H1 (cell line): ENCODE measurements at regions not wholly inside any gene's neighbourhood (a gene's known extent, or its start where the extent isn't known, plus 50 kb on each side); places are given as distances from the start of the nearest gene placed in this dataset.

Source experiments
- CHD1 ChIP-seq: IDR thresholded peaks from 2 replicates; pipeline ENCODE4 v1.6.1; 2012; ENCODE audit warnings: low read depth, low read length, improper control_type of control experiment
- CHD2 ChIP-seq: IDR thresholded peaks from 2 replicates; pipeline ENCODE4 v1.6.1; 2012; ENCODE audit warnings: low read length, improper control_type of control experiment
- EZH2 ChIP-seq: fragments of 200-600 bp; sonication (generic); IDR thresholded peaks from 2 replicates; pipeline ENCODE4 v1.7.1; 2012; ENCODE audit warnings: low read depth, mild to moderate bottlenecking, moderate library complexity, low read length, inconsistent platforms; ENCODE audit not compliant: severe bottlenecking
- GTF2F1 ChIP-seq: IDR thresholded peaks from 2 replicates; pipeline ENCODE4 v1.6.1; 2012; ENCODE audit warnings: low read depth, low read length, improper control_type of control experiment, borderline replicate concordance
- JUN ChIP-seq: IDR thresholded peaks from 2 replicates; pipeline ENCODE4 v1.6.1; 2011; ENCODE audit warnings: low read depth, mild to moderate bottlenecking, improper control_type of control experiment, low read length
- JUND ChIP-seq: IDR thresholded peaks from 2 replicates; pipeline ENCODE4 v1.6.1; 2011; ENCODE audit warnings: mild to moderate bottlenecking, improper control_type of control experiment, low read length
- KDM1A ChIP-seq: fragments of 200-600, 300-600 bp; sonication (generic); IDR thresholded peaks from 2 replicates; pipeline ENCODE4 v1.7.1; 2016; ENCODE audit warnings: mild to moderate bottlenecking, low read length, borderline replicate concordance
- POLR2A ChIP-seq, 2 experiments: IDR thresholded peaks; 1 replicate in 1 of 2; 2 replicates in 1 of 2; pipeline ENCODE4 v1.6.1; 2011; ENCODE audit warnings: low read depth in 2 of 2, low read length in 2 of 2, mild to moderate bottlenecking in 2 of 2; ENCODE audit errors: control extremely low read depth in 1 of 2
- POLR2AphosphoS5 ChIP-seq: IDR thresholded peaks from 2 replicates; pipeline ENCODE4 v1.6.1; 2011; ENCODE audit warnings: low read depth, low read length
- RXRA ChIP-seq: IDR thresholded peaks from 2 replicates; pipeline ENCODE4 v1.6.1; 2011; ENCODE audit warnings: low read depth, mild to moderate bottlenecking, low read length, moderate library complexity; ENCODE audit not compliant: insufficient read depth
- SAP30 ChIP-seq: fragments of 300-600 bp; sonication (generic); IDR thresholded peaks from 2 replicates; pipeline ENCODE4 v1.7.1; 2012; ENCODE audit warnings: low read length, moderate library complexity, mild to moderate bottlenecking, inconsistent platforms; ENCODE audit not compliant: insufficient read depth, insufficient replicate concordance
- SIX5 ChIP-seq: IDR thresholded peaks from 2 replicates; pipeline ENCODE4 v1.6.1; 2011; ENCODE audit warnings: mild to moderate bottlenecking, low read depth, low read length
- TCF12 ChIP-seq: IDR thresholded peaks from 2 replicates; pipeline ENCODE4 v1.6.1; 2011; ENCODE audit warnings: low read depth, mild to moderate bottlenecking, low read length
- TF ChIP-seq, protein P1 (sequence below), 3 experiments: IDR thresholded peaks; 1 replicate in 2 of 3; 2 replicates in 1 of 3; pipeline versions ENCODE4 v1.5.1 to v1.6.1; 2011; ENCODE audit warnings: low read length in 3 of 3, mild to moderate bottlenecking in 3 of 3, inconsistent platforms in 2 of 3, low read depth in 1 of 3, moderate library complexity in 1 of 3; ENCODE audit not compliant: insufficient read depth in 1 of 3; ENCODE audit errors: control extremely low read depth in 1 of 3

- TF ChIP-seq TCF12 = no peak
- no peak for TF ChIP-seq SAP30
- TF ChIP-seq, protein P1, sequence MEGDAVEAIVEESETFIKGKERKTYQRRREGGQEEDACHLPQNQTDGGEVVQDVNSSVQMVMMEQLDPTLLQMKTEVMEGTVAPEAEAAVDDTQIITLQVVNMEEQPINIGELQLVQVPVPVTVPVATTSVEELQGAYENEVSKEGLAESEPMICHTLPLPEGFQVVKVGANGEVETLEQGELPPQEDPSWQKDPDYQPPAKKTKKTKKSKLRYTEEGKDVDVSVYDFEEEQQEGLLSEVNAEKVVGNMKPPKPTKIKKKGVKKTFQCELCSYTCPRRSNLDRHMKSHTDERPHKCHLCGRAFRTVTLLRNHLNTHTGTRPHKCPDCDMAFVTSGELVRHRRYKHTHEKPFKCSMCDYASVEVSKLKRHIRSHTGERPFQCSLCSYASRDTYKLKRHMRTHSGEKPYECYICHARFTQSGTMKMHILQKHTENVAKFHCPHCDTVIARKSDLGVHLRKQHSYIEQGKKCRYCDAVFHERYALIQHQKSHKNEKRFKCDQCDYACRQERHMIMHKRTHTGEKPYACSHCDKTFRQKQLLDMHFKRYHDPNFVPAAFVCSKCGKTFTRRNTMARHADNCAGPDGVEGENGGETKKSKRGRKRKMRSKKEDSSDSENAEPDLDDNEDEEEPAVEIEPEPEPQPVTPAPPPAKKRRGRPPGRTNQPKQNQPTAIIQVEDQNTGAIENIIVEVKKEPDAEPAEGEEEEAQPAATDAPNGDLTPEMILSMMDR (IDR thresholded peaks at IDR 0.05; ENCODE audit: control extremely low read depth in 1 of 3, insufficient read depth in 1 of 3, low read depth in 1 of 3, low read length in 3 of 3) = no peak
- TF ChIP-seq POLR2A (IDR thresholded peaks at IDR 0.05; ENCODE audit: control extremely low read depth in 1 of 2, low read depth in 2 of 2, low read length in 2 of 2) = no peak
- no peak for TF ChIP-seq SIX5
- TF ChIP-seq JUND = no peak
- TF ChIP-seq EZH2 = no peak
- TF ChIP-seq CHD2 = no peak
- no peak for TF ChIP-seq KDM1A
- TF ChIP-seq POLR2AphosphoS5 = no peak
- no peak for TF ChIP-seq RXRA
- no peak for TF ChIP-seq GTF2F1
- no peak for TF ChIP-seq CHD1
- TF ChIP-seq JUN = no peak
These were observed 212.9 kb upstream of the RASA1 start for GRCh38 chr5:87054821-87055220.
